Cardiac septum (tissue), 1 donor: ENCODE measurements at regions not wholly inside any gene's neighbourhood (a gene's known extent, or its start where the extent isn't known, plus 50 kb on each side); places are given as distances from the start of the nearest gene placed in this dataset.

Experiments used
- DNase-seq: peaks from one replicate; pipeline ENCODE4 v3.0.0-alpha.2; 2020; ENCODE audit warnings: low spot score
- intact Hi-C: fragments of 100-400 bp; cut with DNase I; formaldehyde crosslinking; loops from one replicate; pipeline ENCODE4 v1.14.0; 2022
- donor health status: DM: no; HTN: no; CAD: no.

- DNase-seq: no peak
- intact Hi-C loops: no loop called here
Measured at GRCh38 chr5:103358305-103358995, 99.9 kb downstream of the MACIR start.

GRCh38 chr5:103357636-103358035, 99.1 kb downstream of the MACIR start:
- intact Hi-C loops: no loop called here

GRCh38 chr5:103356350-103357091, 98.0 kb downstream of the MACIR start:
- DNase-seq: no peak
- intact Hi-C loops: no loop called here

More at GRCh38 chr5:103357636-103358035, 99.1 kb downstream of the MACIR start:
- no peak for DNase-seq

- intact Hi-C loops: no loop called here
- no peak for DNase-seq
Measured at GRCh38 chr5:103355579-103355978, 97.0 kb downstream of the MACIR start.

GRCh38 chr5:103354446-103354845, 95.9 kb downstream of the MACIR start:
- intact Hi-C loops: no loop called here
- no peak for DNase-seq

GRCh38 chr5:103353581-103353980, 95.0 kb downstream of the MACIR start:
- intact Hi-C loops: no loop called here

GRCh38 chr5:103347716-103348423, 89.3 kb downstream of the MACIR start:
- intact Hi-C loops: no loop called here
- DNase-seq: no peak

More at GRCh38 chr5:103353581-103353980, 95.0 kb downstream of the MACIR start:
- no peak for DNase-seq

- intact Hi-C loops: no loop called here
- DNase-seq: no peak
Measured at GRCh38 chr5:103346162-103346748, 87.7 kb downstream of the MACIR start.

- DNase-seq: no peak
- intact Hi-C loops: no loop called here
Measured at GRCh38 chr5:103345461-103345860, 86.9 kb downstream of the MACIR start.

GRCh38 chr5:103340717-103341388, 82.3 kb downstream of the MACIR start:
- DNase-seq: no peak
- intact Hi-C loops: no loop called here

- intact Hi-C loops: no loop called here
- no peak for DNase-seq
Measured at GRCh38 chr5:103340132-103340531, 81.6 kb downstream of the MACIR start.

- intact Hi-C loops: no loop called here
- no peak for DNase-seq
Measured at GRCh38 chr5:103336941-103337340, 78.4 kb downstream of the MACIR start.

GRCh38 chr5:103333376-103333775, 74.8 kb downstream of the MACIR start:
- intact Hi-C loops: no loop called here
- DNase-seq: no peak

- intact Hi-C loops: no loop called here
- DNase-seq: no peak
Measured at GRCh38 chr5:103330875-103331274, 72.3 kb downstream of the MACIR start.
